Cardiac muscle cell (in vitro differentiated cells and primary cell): ENCODE measurements at regions not wholly inside any gene's neighbourhood (a gene's known extent, or its start where the extent isn't known, plus 50 kb on each side); places are given as distances from the start of the nearest gene placed in this dataset.

ENCODE experiments used
- DNase-seq, 2 donors: peaks; one replicate each; pipeline versions ENCODE4 v3.0.0 to v3.0.0-alpha.2; 2010 to 2017; ENCODE audit warnings: low read depth in 1 of 2, low spot score in 1 of 2
- H3K27ac ChIP-seq: fragments of 200-600 bp; sonication (generic); 2 replicates; pipeline ENCODE4 v1.5.1; 2016
- H3K27me3 ChIP-seq: fragments of 200-600 bp; sonication (generic); 2 replicates; pipeline ENCODE4 v1.6.0; 2016; ENCODE audit warnings: control low read depth
- H3K36me3 ChIP-seq: fragments of 200-600 bp; sonication (generic); 2 replicates; pipeline ENCODE4 v1.5.1; 2016; ENCODE audit warnings: control low read depth
- H3K4me1 ChIP-seq: fragments of 200-600 bp; sonication (generic); 2 replicates; pipeline ENCODE4 v1.8.1; 2017; ENCODE audit warnings: low read depth, mild to moderate bottlenecking, mixed run types
- H3K4me3 ChIP-seq: fragments of 200-600 bp; sonication (generic); 2 replicates; pipeline ENCODE4 v1.5.1; 2016; ENCODE audit warnings: mild to moderate bottlenecking
- H3K9me3 ChIP-seq: fragments of 200-600 bp; sonication (generic); 2 replicates; pipeline ENCODE4 v1.5.1; 2017; ENCODE audit warnings: low read depth, mild to moderate bottlenecking, control low read depth
- TF ChIP-seq, protein P1 (sequence below): IDR thresholded peaks from 2 replicates; pipeline ENCODE4 v1.5.1; 2012; ENCODE audit warnings: low read depth, mild to moderate bottlenecking, low read length

DNA sequence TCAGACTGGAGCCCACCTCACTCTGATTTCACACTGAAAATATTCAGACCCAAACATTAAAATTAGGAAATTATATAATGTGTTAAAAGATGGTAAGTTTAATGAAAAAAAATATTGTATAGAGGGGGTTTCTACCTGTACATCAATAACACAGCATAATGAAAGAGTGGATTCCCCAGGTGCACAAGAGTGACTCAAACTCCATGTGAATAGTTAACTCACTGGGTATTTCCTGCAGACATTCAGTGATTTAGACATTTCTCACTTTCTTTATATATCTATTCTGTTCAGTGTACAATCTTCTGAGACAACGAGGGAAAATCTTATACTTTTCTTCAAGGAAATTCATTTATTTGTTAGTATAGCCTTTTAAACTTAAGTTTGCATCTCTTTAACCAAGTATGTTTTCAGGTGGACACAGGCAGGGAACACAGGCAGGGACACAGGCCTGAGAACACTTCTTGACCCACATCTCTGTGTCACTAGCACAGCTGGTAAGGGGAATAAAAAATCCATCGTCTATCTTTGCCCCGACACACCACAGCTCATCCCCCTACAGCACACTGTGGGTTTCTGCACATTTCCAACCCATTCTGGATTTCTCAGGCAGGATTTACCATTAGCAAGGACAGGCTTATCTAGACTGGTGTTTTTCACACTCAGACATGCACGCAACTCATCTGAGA lies 525.5 kb upstream of the BOD1L1 start:
- TF ChIP-seq, protein P1, sequence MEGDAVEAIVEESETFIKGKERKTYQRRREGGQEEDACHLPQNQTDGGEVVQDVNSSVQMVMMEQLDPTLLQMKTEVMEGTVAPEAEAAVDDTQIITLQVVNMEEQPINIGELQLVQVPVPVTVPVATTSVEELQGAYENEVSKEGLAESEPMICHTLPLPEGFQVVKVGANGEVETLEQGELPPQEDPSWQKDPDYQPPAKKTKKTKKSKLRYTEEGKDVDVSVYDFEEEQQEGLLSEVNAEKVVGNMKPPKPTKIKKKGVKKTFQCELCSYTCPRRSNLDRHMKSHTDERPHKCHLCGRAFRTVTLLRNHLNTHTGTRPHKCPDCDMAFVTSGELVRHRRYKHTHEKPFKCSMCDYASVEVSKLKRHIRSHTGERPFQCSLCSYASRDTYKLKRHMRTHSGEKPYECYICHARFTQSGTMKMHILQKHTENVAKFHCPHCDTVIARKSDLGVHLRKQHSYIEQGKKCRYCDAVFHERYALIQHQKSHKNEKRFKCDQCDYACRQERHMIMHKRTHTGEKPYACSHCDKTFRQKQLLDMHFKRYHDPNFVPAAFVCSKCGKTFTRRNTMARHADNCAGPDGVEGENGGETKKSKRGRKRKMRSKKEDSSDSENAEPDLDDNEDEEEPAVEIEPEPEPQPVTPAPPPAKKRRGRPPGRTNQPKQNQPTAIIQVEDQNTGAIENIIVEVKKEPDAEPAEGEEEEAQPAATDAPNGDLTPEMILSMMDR = no peak
- Histone ChIP-seq H3K9me3 (no peaks in the 10 kb centered on the region), H3K36me3 (no peaks in the 10 kb centered on the region), H3K27me3 (no peaks in the 10 kb centered on the region), H3K4me3 (no peak overlapping the region), H3K4me1 (peaks cover 13% of the 10 kb centered on the region), H3K27ac (no peak overlapping the region)
- no peak for DNase-seq

GRCh38 chr4:14155803-14156202 lies 528.3 kb upstream of the BOD1L1 start:
- DNase-seq = peak in 1 of 2 donors; percentile 44
- no peaks in the 10 kb centered on the region for H3K9me3 ChIP-seq
- TF ChIP-seq, protein P1 = no peak
- no peaks in the 10 kb centered on the region for H3K27me3 ChIP-seq
- H3K27ac ChIP-seq = peak overlapping the region; percentile 49
- H3K4me1 ChIP-seq = peaks cover 13% of the 10 kb centered on the region
- H3K36me3 ChIP-seq = no peaks in the 10 kb centered on the region
- no peak overlapping the region for H3K4me3 ChIP-seq

DNA sequence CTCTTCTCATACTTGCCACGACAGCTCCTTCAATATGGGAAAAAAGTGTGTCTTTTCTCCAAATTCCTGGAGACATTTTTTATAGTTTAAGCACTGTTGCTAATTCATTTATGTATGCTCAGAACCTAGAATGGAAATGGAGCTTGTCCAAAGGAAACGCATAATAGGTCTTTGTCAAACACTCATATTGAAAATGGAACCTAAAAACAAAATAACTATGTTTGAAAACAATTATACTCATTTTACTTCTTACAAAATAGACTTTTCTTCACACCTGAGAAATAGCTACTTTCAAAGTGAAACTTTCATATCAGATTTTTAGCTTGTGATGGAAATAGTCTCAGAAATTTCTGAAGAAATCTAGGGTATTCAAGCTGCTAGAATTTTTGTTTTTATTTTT lies 529.7 kb upstream of the BOD1L1 start:
- no peaks in the 10 kb centered on the region for H3K27me3 ChIP-seq
- H3K27ac ChIP-seq = no peak overlapping the region
- no peaks in the 10 kb centered on the region for H3K9me3 ChIP-seq
- no peak for DNase-seq
- TF ChIP-seq, protein P1 = no peak
- H3K4me3 ChIP-seq = no peak overlapping the region
- H3K4me1 ChIP-seq = peaks cover 13% of the 10 kb centered on the region
- no peaks in the 10 kb centered on the region for H3K36me3 ChIP-seq

DNA sequence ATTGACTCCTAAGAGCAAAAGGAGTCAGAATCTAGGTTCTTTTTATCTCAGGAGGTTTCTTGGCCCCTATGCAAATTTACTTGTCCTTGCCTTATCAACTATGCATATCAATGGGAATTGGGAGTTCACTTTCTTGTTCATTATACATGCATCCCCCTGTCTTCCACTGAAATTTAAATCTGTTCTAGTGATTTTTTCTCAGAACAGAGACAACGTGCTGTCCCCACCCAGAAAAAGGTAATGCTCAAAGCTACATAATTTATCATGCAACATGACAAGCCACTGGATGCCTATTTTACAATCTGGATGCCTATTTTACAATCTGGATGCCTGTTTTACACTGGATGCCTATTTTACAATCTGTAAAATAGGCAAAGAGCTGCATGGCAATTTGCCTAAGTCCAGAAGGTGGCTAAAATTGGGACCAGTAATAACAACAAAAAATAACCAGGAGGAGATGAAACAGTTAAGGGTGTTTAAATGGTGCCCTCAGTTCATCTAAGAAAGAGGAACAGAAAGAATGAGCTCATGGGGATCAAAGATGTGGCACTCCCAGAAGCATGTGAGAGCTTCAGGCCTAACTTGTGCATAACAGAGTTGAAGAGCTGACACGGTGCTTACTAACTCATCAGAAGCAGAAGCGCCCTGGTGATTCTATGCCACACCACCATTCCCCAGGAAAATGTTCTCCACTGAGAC lies 537.8 kb upstream of the BOD1L1 start:
- Histone ChIP-seq H3K4me3 (no peak overlapping the region), H3K36me3 (no peaks in the 10 kb centered on the region), H3K27ac (no peak overlapping the region), H3K9me3 (no peaks in the 10 kb centered on the region), H3K4me1 (peaks cover 4% of the 10 kb centered on the region), H3K27me3 (no peaks in the 10 kb centered on the region)
- DNase-seq = no peak
- TF ChIP-seq, protein P1 = no peak

DNA sequence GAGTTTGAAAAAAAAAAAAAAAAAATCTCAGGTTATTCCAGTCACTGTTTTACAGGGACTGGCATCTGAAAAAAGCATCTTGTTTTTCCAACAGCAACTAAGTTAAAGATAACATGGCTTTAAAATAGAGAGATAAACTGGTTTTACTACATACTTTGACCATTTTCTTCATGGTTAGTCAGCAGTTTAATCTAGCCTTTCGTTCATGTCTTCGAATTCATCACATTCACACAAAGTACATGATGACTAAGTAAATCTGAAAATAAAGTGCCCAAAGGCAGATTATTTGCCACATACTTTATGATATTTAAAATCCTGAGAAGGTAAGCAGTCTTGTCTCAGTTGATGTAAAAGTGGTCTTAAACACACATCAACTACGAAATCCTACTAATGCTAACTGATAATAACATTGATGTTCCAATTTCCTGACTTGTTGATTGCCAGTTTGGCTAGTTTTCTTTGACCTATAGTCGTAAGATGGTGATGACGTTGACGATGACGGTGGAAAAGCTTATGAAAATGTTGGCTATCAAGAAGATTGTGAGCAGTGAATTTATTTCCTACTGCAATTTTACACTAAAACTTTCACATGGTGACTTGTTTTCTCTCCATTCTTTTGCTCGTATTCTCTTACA lies 540.5 kb upstream of the BOD1L1 start:
- Histone ChIP-seq H3K36me3 (no peaks in the 10 kb centered on the region), H3K9me3 (no peaks in the 10 kb centered on the region), H3K27me3 (no peaks in the 10 kb centered on the region), H3K4me3 (no peak overlapping the region), H3K4me1 (peaks cover 4% of the 10 kb centered on the region), H3K27ac (no peak overlapping the region)
- TF ChIP-seq, protein P1 = no peak
- DNase-seq = peak in 1 of 2 donors; percentile 54
